Endothelial cell of umbilical vein (primary cell): ENCODE measurements at regions not wholly inside any gene's neighbourhood (a gene's known extent, or its start where the extent isn't known, plus 50 kb on each side); places are given as distances from the start of the nearest gene placed in this dataset.

Source experiments
- BruUV-seq: library from RNA; stranded (reverse); fragments of 400-500 nt; replicated peaks from 2 replicates; lab custom pipeline; 2021; lab: Mats Ljungman, UMichigan
- CTCF ChIA-PET: fragments of 300-600, 350-600 bp; sonication (Branson Sonifier 250); formaldehyde crosslinking; loops from one replicate; lab custom pipeline; 2021; ENCODE audit warnings: antibody characterized with exemption, inconsistent platforms; lab: Charles Lee
- POLR2A ChIA-PET: fragments of 300-600, 350-600 bp; sonication (Branson Sonifier 250); formaldehyde crosslinking; loops from one replicate; lab custom pipeline; 2021; ENCODE audit warnings: antibody characterized with exemption, inconsistent platforms; lab: Charles Lee
- DNase-seq: peaks from one replicate; pipeline ENCODE4 v3.0.0-alpha.2; 2011; ENCODE audit warnings: low read depth, low spot score
- FAIRE-seq: peaks from 2 replicates; lab custom pipeline; 2011; peaks lifted over from hg19 to GRCh38; lab: Jason Lieb, UNC
- H2AFZ ChIP-seq: 2 replicates; pipeline ENCODE4 v1.6.0; 2012; ENCODE audit warnings: low read depth, low read length, control low read depth, inconsistent platforms
- H3K27ac ChIP-seq: 2 replicates; pipeline ENCODE4 v1.5.1; 2011; ENCODE audit warnings: low read depth, mild to moderate bottlenecking, control low read depth, low read length, moderate library complexity; ENCODE audit not compliant: insufficient read depth
- H3K27me3 ChIP-seq, 2 experiments: 2 replicates each; pipeline versions ENCODE4 v1.6.0 to v1.6.1; 2011; ENCODE audit warnings: low read length in 2 of 2, mixed read lengths in 1 of 2; ENCODE audit not compliant: control insufficient read depth in 2 of 2, insufficient read depth in 2 of 2
- H3K36me3 ChIP-seq, 2 experiments: 2 replicates in 1 of 2; 3 replicates in 1 of 2; pipeline ENCODE4 v1.5.1; 2011; ENCODE audit warnings: low read length in 2 of 2, mild to moderate bottlenecking in 1 of 2, moderate library complexity in 1 of 2; ENCODE audit not compliant: control insufficient read depth in 2 of 2, insufficient read depth in 2 of 2; ENCODE audit errors: extremely low read depth in 1 of 2
- H3K4me1 ChIP-seq: 3 replicates; pipeline ENCODE4 v1.5.1; 2011; ENCODE audit warnings: mild to moderate bottlenecking, low read length; ENCODE audit not compliant: control insufficient read depth, insufficient read depth; ENCODE audit errors: extremely low read depth
- H3K4me2 ChIP-seq: 2 replicates; pipeline ENCODE4 v1.6.1; 2011; ENCODE audit warnings: low read length, control low read depth, mixed read lengths; ENCODE audit not compliant: insufficient read depth
- H3K4me3 ChIP-seq, 3 experiments: fragments of 200-600 bp in 1 of 3; sonication (generic), shearing (Covaris generic) in 1 of 3; replicated peaks in 1 of 3; 2 replicates each; pipeline ENCODE4 v1.5.1; 2011 to 2016; ENCODE audit warnings: control low read depth in 3 of 3, low read length in 3 of 3, mild to moderate bottlenecking in 2 of 3, inconsistent platforms in 1 of 3, low read depth in 1 of 3, moderate library complexity in 1 of 3; ENCODE audit not compliant: insufficient read depth in 1 of 3
- H3K79me2 ChIP-seq: 2 replicates; pipeline ENCODE4 v1.6.0; 2012; ENCODE audit warnings: low read length, inconsistent platforms; ENCODE audit not compliant: control insufficient read depth, insufficient read depth
- H3K9ac ChIP-seq: replicated peaks from 2 replicates; pipeline ENCODE3; 2011; ENCODE audit warnings: low read length, control low read depth; ENCODE audit not compliant: insufficient read depth; ENCODE audit errors: extremely low read depth
- H3K9me1 ChIP-seq: replicated peaks from 3 replicates; pipeline ENCODE4 v1.6.0; 2011; ENCODE audit warnings: mild to moderate bottlenecking, low read length; ENCODE audit not compliant: control insufficient read depth, insufficient read depth; ENCODE audit errors: extremely low read depth
- H3K9me3 ChIP-seq: replicated peaks from 2 replicates; pipeline ENCODE4 v1.5.1; 2012; ENCODE audit warnings: low read length, inconsistent platforms; ENCODE audit not compliant: control insufficient read depth, insufficient read depth
- H4K20me1 ChIP-seq: replicated peaks from 2 replicates; pipeline ENCODE3; 2011; ENCODE audit warnings: mild to moderate bottlenecking, low read length; ENCODE audit not compliant: control insufficient read depth, insufficient read depth; ENCODE audit errors: extremely low read depth
- EZH2 ChIP-seq: IDR thresholded peaks from 2 replicates; pipeline ENCODE4 v1.6.1; 2012; ENCODE audit warnings: borderline replicate concordance, low read depth, mild to moderate bottlenecking, moderate library complexity, low read length, inconsistent platforms; ENCODE audit not compliant: severe bottlenecking
- FOS ChIP-seq: IDR thresholded peaks from 2 replicates; pipeline ENCODE4 v1.6.1; 2011; ENCODE audit warnings: mild to moderate bottlenecking, low read length, moderate library complexity, borderline replicate concordance; ENCODE audit not compliant: insufficient read depth
- GATA2 ChIP-seq: IDR thresholded peaks from 2 replicates; pipeline ENCODE4 v1.7.0; 2011; ENCODE audit warnings: low read depth, mild to moderate bottlenecking, moderate library complexity, mixed read lengths, low read length; ENCODE audit not compliant: insufficient read length, insufficient read depth
- JUN ChIP-seq: IDR thresholded peaks from 2 replicates; pipeline ENCODE4 v1.6.1; 2011; ENCODE audit warnings: borderline replicate concordance, low read depth; ENCODE audit not compliant: insufficient read length, insufficient read depth
- MYC ChIP-seq: IDR thresholded peaks from one replicate; pipeline ENCODE4 v1.6.1; 2011; ENCODE audit warnings: mild to moderate bottlenecking, low read depth, low read length
- POLR2A ChIP-seq: IDR thresholded peaks from 2 replicates; pipeline ENCODE4 v1.6.1; 2012; ENCODE audit warnings: low read depth, mild to moderate bottlenecking, control low read depth, low read length
- POLR2AphosphoS5 ChIP-seq: IDR thresholded peaks from 2 replicates; pipeline ENCODE4 v1.6.1; 2012; ENCODE audit warnings: low read depth, mild to moderate bottlenecking, control low read depth, low read length, moderate library complexity; ENCODE audit not compliant: insufficient read depth
- dilution Hi-C: fragments of 300-500 bp; cut with MboI; formaldehyde crosslinking; loops from one replicate; pipeline ENCODE4 v1.15.0; 2019; ENCODE audit warnings: low sequenced_read_pairs; ENCODE audit not compliant: extremely low pct_ligation_motif_present
- intact Hi-C: fragments of 100-400 bp; cut with micrococcal nuclease; formaldehyde crosslinking; loops from one replicate; pipeline ENCODE4 v1.10.0; 2022
- TF ChIP-seq, protein P1 (sequence below), 2 donors: IDR thresholded peaks; 1 replicate in 1 of 2; 2 replicates in 1 of 2; pipeline ENCODE4 v1.5.1; 2011; ENCODE audit warnings: low read length in 2 of 2, mild to moderate bottlenecking in 2 of 2, moderate library complexity in 2 of 2, control low read depth in 1 of 2, inconsistent platforms in 1 of 2, low read depth in 1 of 2; ENCODE audit not compliant: insufficient read depth in 1 of 2; ENCODE audit errors: extremely low read depth in 1 of 2
- TF ChIP-seq, protein P2 (sequence below): IDR thresholded peaks from 2 replicates; pipeline ENCODE4 v1.6.1; 2011; ENCODE audit not compliant: insufficient read depth, insufficient read length

DNA sequence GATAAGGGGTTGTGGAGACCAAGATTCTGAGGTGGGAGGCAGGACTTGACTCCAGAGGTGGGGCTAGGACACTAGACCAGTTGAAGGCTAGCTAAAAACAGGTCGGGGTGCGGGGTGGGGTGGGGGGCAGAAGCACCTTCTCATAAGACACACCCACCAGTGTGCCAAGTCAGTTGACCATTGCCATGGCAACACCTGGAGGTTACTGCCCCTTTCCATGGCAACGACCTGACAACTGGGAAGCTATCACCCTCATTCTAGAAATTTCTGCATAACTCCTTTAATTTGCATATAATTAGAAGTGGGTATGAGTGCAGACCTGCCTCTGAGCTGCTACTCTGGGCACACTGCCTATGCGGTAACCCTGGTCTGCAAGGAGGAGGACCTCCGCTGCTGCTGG is 53.9 kb upstream of the ALOX12 start:
- Histone ChIP-seq H3K4me1 (no peaks in the 10 kb centered on the region), H3K27ac (no peak overlapping the region), H3K4me3 (no peak overlapping the region), H3K4me2 (no peak overlapping the region), H3K36me3 (no peaks in the 10 kb centered on the region), H2AFZ (no peak overlapping the region), H3K79me2 (no peaks in the 10 kb centered on the region), H4K20me1 (no peaks in the 10 kb centered on the region), H3K9ac (no peak overlapping the region), H3K9me3 (no peaks in the 10 kb centered on the region), H3K27me3 (no peaks in the 10 kb centered on the region), H3K9me1 (no peaks in the 10 kb centered on the region)
- DNase-seq (no peak), FAIRE-seq (no peak)
- dilution Hi-C loops (no loop called here), intact Hi-C loops (no loop called here)
- POLR2A ChIA-PET, result no interaction called here
- TF ChIP-seq POLR2AphosphoS5, result no peak
- TF ChIP-seq GATA2, result no peak
- TF ChIP-seq JUN, result no peak
- no peak for TF ChIP-seq POLR2A
- TF ChIP-seq EZH2, result no peak
- no peak for TF ChIP-seq MYC
- TF ChIP-seq FOS, result no peak
- TF ChIP-seq, protein P1, sequence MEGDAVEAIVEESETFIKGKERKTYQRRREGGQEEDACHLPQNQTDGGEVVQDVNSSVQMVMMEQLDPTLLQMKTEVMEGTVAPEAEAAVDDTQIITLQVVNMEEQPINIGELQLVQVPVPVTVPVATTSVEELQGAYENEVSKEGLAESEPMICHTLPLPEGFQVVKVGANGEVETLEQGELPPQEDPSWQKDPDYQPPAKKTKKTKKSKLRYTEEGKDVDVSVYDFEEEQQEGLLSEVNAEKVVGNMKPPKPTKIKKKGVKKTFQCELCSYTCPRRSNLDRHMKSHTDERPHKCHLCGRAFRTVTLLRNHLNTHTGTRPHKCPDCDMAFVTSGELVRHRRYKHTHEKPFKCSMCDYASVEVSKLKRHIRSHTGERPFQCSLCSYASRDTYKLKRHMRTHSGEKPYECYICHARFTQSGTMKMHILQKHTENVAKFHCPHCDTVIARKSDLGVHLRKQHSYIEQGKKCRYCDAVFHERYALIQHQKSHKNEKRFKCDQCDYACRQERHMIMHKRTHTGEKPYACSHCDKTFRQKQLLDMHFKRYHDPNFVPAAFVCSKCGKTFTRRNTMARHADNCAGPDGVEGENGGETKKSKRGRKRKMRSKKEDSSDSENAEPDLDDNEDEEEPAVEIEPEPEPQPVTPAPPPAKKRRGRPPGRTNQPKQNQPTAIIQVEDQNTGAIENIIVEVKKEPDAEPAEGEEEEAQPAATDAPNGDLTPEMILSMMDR (IDR thresholded peaks at IDR 0.05; ENCODE audit: extremely low read depth in 1 of 2, insufficient read depth in 1 of 2, low read depth in 1 of 2, low read length in 2 of 2), result no peak
- TF ChIP-seq, protein P2, sequence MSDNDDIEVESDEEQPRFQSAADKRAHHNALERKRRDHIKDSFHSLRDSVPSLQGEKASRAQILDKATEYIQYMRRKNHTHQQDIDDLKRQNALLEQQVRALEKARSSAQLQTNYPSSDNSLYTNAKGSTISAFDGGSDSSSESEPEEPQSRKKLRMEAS, result no peak
- CTCF ChIA-PET, result no interaction called here
- no TSS peak for BruUV-seq
